ENCODE measurements at regions not wholly inside any gene's neighbourhood (a gene's known extent, or its start where the extent isn't known, plus 50 kb on each side); places are given as distances from the start of the nearest gene placed in this dataset.

DNA sequence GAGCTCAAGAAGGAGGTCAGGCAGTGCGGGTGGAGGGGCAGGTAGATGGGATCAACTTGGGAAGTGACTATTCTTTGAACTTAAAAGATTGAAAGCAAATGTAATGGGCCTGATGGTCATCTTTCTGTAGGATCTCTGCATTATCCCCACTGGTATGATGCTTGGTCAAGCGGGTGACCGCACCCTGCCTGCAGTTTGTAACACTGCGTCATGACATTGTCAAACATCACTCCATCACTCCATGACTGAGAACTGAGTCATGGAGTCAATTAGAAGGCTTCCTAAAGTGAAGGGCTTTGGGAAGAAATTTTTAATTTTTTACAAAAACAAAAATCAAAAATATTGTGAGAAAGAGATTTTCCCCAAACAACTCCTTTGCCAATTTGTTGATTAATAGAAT, 62.4 kb upstream of the BMAL1 start:
- TF ChIP-seq CTCF (IDR thresholded peaks at IDR 0.05) (no peak), POLR2A (IDR thresholded peaks at IDR 0.05; ENCODE audit: low read depth) (no peak), POLR2AphosphoS5 (IDR thresholded peaks at IDR 0.05) (no peak), EP300 (IDR thresholded peaks at IDR 0.05) (no peak)
